Cardiac fibroblast (primary cell): ENCODE measurements at regions not wholly inside any gene's neighbourhood (a gene's known extent, or its start where the extent isn't known, plus 50 kb on each side); places are given as distances from the start of the nearest gene placed in this dataset.
"Not testable (repeated sequence)": the region's sequence is repeated elsewhere in the genome, so short reads cannot be mapped to it uniquely, and the experiment has no call there.

Experiments used
- DNase-seq, 2 donors: peaks; one replicate each; pipeline versions ENCODE4 v3.0.0 to v3.0.0-alpha.2; 2010; ENCODE audit warnings: low read depth in 2 of 2
- H3K4me3 ChIP-seq, 2 donors: replicated peaks in 1 of 2; 1 replicate in 1 of 2; 2 replicates in 1 of 2; pipeline ENCODE4 v1.5.1; 2011; ENCODE audit warnings: low read depth in 2 of 2, low read length in 2 of 2, mild to moderate bottlenecking in 2 of 2, moderate library complexity in 1 of 2
- CTCF ChIP-seq: IDR thresholded peaks from one replicate; pipeline ENCODE4 v1.5.1; 2011; ENCODE audit warnings: low read depth, mild to moderate bottlenecking, low read length, inconsistent platforms

GRCh38 chr16:27618606-27619327 is 68.8 kb downstream of the KATNIP start:
- DNase-seq, result no peak
- TF ChIP-seq CTCF, result no peak
- H3K4me3 ChIP-seq, result no peak overlapping the region

GRCh38 chr16:27620541-27620940 is 70.6 kb downstream of the KATNIP start:
- no peak for DNase-seq
- no peak for TF ChIP-seq CTCF
- H3K4me3 ChIP-seq, result no peak overlapping the region

- DNase-seq, result no peak
- no peak for TF ChIP-seq CTCF
- H3K4me3 ChIP-seq, result no peak overlapping the region
Measured at GRCh38 chr16:27624154-27625049, 74.5 kb downstream of the KATNIP start.

- TF ChIP-seq CTCF, result no peak
- DNase-seq, result peak; percentile 31 to 89
- no peak overlapping the region for H3K4me3 ChIP-seq
Measured at GRCh38 chr16:27625050-27625697, 75.2 kb downstream of the KATNIP start.

- no peak for DNase-seq
- H3K4me3 ChIP-seq, result no peak overlapping the region
- TF ChIP-seq CTCF, result no peak
Measured at GRCh38 chr16:27627136-27627535, 77.2 kb downstream of the KATNIP start.

GRCh38 chr16:27628241-27628942 is 78.4 kb downstream of the KATNIP start:
- DNase-seq, result no peak
- no peak overlapping the region for H3K4me3 ChIP-seq
- TF ChIP-seq CTCF, result no peak

GRCh38 chr16:27628943-27629462 is 79.1 kb downstream of the KATNIP start:
- not testable (repeated sequence) for H3K4me3 ChIP-seq, DNase-seq
